H1 (cell line): ENCODE measurements at regions not wholly inside any gene's neighbourhood (a gene's known extent, or its start where the extent isn't known, plus 50 kb on each side); places are given as distances from the start of the nearest gene placed in this dataset.

Source experiments
- CTCF ChIA-PET: fragments of 300-600 bp; sonication (Branson Sonifier 250); formaldehyde crosslinking; loops from one replicate; lab custom pipeline; 2021; ENCODE audit not compliant: partially characterized antibody; lab: Charles Lee
- POLR2A ChIA-PET: fragments of 300-600 bp; sonication (Branson Sonifier 250); formaldehyde crosslinking; loops from one replicate; lab custom pipeline; 2021; ENCODE audit warnings: inconsistent platforms; ENCODE audit not compliant: partially characterized antibody; lab: Charles Lee
- DNase-seq, 2 experiments: peaks; one replicate each; pipeline versions ENCODE4 v3.0.0 to v3.0.0-alpha.2; 2010 to 2022; ENCODE audit warnings: low spot score in 2 of 2, low read depth in 1 of 2, mixed read lengths in 1 of 2
- FAIRE-seq: peaks from 2 replicates; lab custom pipeline; 2011; peaks lifted over from hg19 to GRCh38; lab: Jason Lieb, UNC
- H2AFZ ChIP-seq: 2 replicates; pipeline ENCODE4 v1.8.1; 2012; ENCODE audit warnings: low read length, inconsistent platforms
- H2AK5ac ChIP-seq: 2 replicates; pipeline ENCODE4 v1.6.1; 2013; ENCODE audit warnings: low read depth, low read length
- H2BK120ac ChIP-seq: replicated peaks from 2 replicates; pipeline ENCODE3; 2013; ENCODE audit warnings: low read depth, low read length, inconsistent platforms
- H2BK12ac ChIP-seq: 2 replicates; pipeline ENCODE4 v1.6.1; 2013; ENCODE audit warnings: low read depth, low read length
- H2BK15ac ChIP-seq: 2 replicates; pipeline ENCODE4 v1.6.1; 2013; ENCODE audit warnings: low read length
- H2BK20ac ChIP-seq: 2 replicates; pipeline ENCODE4 v1.6.1; 2013; ENCODE audit warnings: low read length
- H2BK5ac ChIP-seq: 2 replicates; pipeline ENCODE4 v1.6.1; 2013; ENCODE audit warnings: low read depth, low read length
- H3K14ac ChIP-seq: 2 replicates; pipeline ENCODE4 v1.6.1; 2013; ENCODE audit warnings: inconsistent platforms; ENCODE audit not compliant: insufficient read length
- H3K18ac ChIP-seq: 2 replicates; pipeline ENCODE4 v1.6.1; 2013; ENCODE audit warnings: low read length; ENCODE audit errors: extremely low read depth
- H3K23ac ChIP-seq: 2 replicates; pipeline ENCODE4 v1.6.1; 2013; ENCODE audit warnings: inconsistent platforms; ENCODE audit not compliant: insufficient read length
- H3K23me2 ChIP-seq: 2 replicates; pipeline ENCODE4 v1.6.1; 2013; ENCODE audit warnings: low read depth, low read length
- H3K27ac ChIP-seq: 2 replicates; pipeline ENCODE4 v1.6.1; 2011; ENCODE audit warnings: low read depth, low read length, inconsistent platforms
- H3K27me3 ChIP-seq, 4 experiments: replicated peaks in 1 of 4; 1 replicate in 1 of 4; 2 replicates in 3 of 4; pipeline versions ENCODE4 v1.6.1 to v1.8.1; 2011 to 2013; ENCODE audit warnings: low read length in 3 of 4, mild to moderate bottlenecking in 3 of 4, inconsistent platforms in 2 of 4, mixed read lengths in 2 of 4, moderate library complexity in 1 of 4; ENCODE audit not compliant: control insufficient read depth in 3 of 4, insufficient read depth in 3 of 4; ENCODE audit errors: extremely low read depth in 1 of 4
- H3K36me3 ChIP-seq, 4 experiments: 2 replicates each; pipeline versions ENCODE4 v1.6.1 to v1.8.1; 2011 to 2013; ENCODE audit warnings: mild to moderate bottlenecking in 4 of 4, low read length in 3 of 4, moderate library complexity in 2 of 4, control low read depth in 1 of 4, inconsistent platforms in 1 of 4; ENCODE audit not compliant: insufficient read depth in 4 of 4, control insufficient read depth in 2 of 4
- H3K4ac ChIP-seq: replicated peaks from 2 replicates; pipeline ENCODE3; 2013; ENCODE audit warnings: low read length, low read depth, mixed read lengths, inconsistent platforms; ENCODE audit not compliant: insufficient read length
- H3K4me1 ChIP-seq, 4 experiments: replicated peaks in 1 of 4; 1 replicate in 1 of 4; 2 replicates in 3 of 4; pipeline versions ENCODE4 v1.6.1 to v1.8.1; 2011 to 2013; ENCODE audit warnings: low read length in 3 of 4, inconsistent platforms in 2 of 4, mixed read lengths in 1 of 4; ENCODE audit not compliant: insufficient read depth in 4 of 4, control insufficient read depth in 3 of 4
- H3K4me2 ChIP-seq, 2 experiments: 2 replicates each; pipeline versions ENCODE4 v1.6.1 to v1.8.1; 2011 to 2013; ENCODE audit warnings: low read depth in 2 of 2, low read length in 2 of 2, control low read depth in 1 of 2, inconsistent platforms in 1 of 2, mild to moderate bottlenecking in 1 of 2; ENCODE audit not compliant: insufficient read depth in 1 of 2
- H3K4me3 ChIP-seq, 4 experiments: fragments of 200-600, 300-600 bp in 1 of 4; sonication (generic), shearing (Covaris generic), sonication (Bioruptor Twin) in 1 of 4; 2 replicates each; pipeline versions ENCODE4 v1.5.1 to v1.8.1; 2011 to 2016; ENCODE audit warnings: low read length in 4 of 4, low read depth in 3 of 4, control low read depth in 2 of 4, inconsistent platforms in 2 of 4, mild to moderate bottlenecking in 2 of 4, mixed read lengths in 1 of 4, moderate library complexity in 1 of 4; ENCODE audit not compliant: insufficient read depth in 2 of 4; ENCODE audit errors: extremely low read depth in 1 of 4
- H3K56ac ChIP-seq: replicated peaks from 2 replicates; pipeline ENCODE3; 2013; ENCODE audit warnings: low read depth, mild to moderate bottlenecking, mixed read lengths, low read length, inconsistent platforms; ENCODE audit not compliant: insufficient read length
- H3K79me1 ChIP-seq: 2 replicates; pipeline ENCODE4 v1.6.1; 2013; ENCODE audit warnings: low read depth, low read length, control low read depth
- H3K79me2 ChIP-seq, 2 experiments: 2 replicates each; pipeline versions ENCODE4 v1.6.1 to v1.8.1; 2012 to 2013; ENCODE audit warnings: low read length in 2 of 2, mild to moderate bottlenecking in 2 of 2, inconsistent platforms in 1 of 2; ENCODE audit not compliant: insufficient read depth in 2 of 2, control insufficient read depth in 1 of 2
- H3K9ac ChIP-seq, 4 experiments: replicated peaks in 1 of 4; 1 replicate in 1 of 4; 2 replicates in 3 of 4; pipeline versions ENCODE4 v1.6.1 to v1.8.1; 2011 to 2013; ENCODE audit warnings: low read depth in 3 of 4, low read length in 3 of 4, control low read depth in 2 of 4, mild to moderate bottlenecking in 2 of 4, moderate library complexity in 2 of 4, inconsistent platforms in 1 of 4; ENCODE audit errors: extremely low read depth in 1 of 4
- H3K9me3 ChIP-seq, 2 experiments: 2 replicates each; pipeline versions ENCODE4 v1.6.1 to v1.8.1; 2012 to 2013; ENCODE audit warnings: mild to moderate bottlenecking in 2 of 2, moderate library complexity in 2 of 2, control low read depth in 1 of 2, inconsistent platforms in 1 of 2, low read depth in 1 of 2, low read length in 1 of 2, mixed read lengths in 1 of 2; ENCODE audit not compliant: insufficient read depth in 2 of 2
- H4K20me1 ChIP-seq, 2 experiments: replicated peaks in 1 of 2; 2 replicates each; pipeline versions ENCODE3 to v1.8.1; 2011 to 2013; ENCODE audit warnings: inconsistent platforms in 2 of 2, low read length in 2 of 2, mild to moderate bottlenecking in 1 of 2; ENCODE audit not compliant: insufficient read depth in 2 of 2, control insufficient read depth in 1 of 2
- H4K5ac ChIP-seq: 2 replicates; pipeline ENCODE4 v1.6.1; 2013; ENCODE audit warnings: low read length, low read depth, mixed read lengths, inconsistent platforms; ENCODE audit not compliant: insufficient read length
- H4K8ac ChIP-seq: 2 replicates; pipeline ENCODE4 v1.8.0; 2013; ENCODE audit warnings: mild to moderate bottlenecking, moderate library complexity, low read length, inconsistent platforms; ENCODE audit not compliant: insufficient read depth; ENCODE audit errors: extremely low read depth
- H4K91ac ChIP-seq: replicated peaks from 2 replicates; pipeline ENCODE3; 2013; ENCODE audit warnings: low read length, mixed read lengths, inconsistent platforms; ENCODE audit not compliant: insufficient read length
- CREB1 ChIP-seq: IDR thresholded peaks from 2 replicates; pipeline ENCODE4 v1.6.1; 2012; ENCODE audit warnings: inconsistent platforms
- WGBS, 2 experiments: shearing (Covaris generic) in 1 of 2; methylation state at CpG; one replicate each; pipeline versions ENCODE4 v1.1.6 to v1.1.7; 2013 to 2015; ENCODE audit warnings: low lambda C conversion rate in 2 of 2, mixed read lengths in 2 of 2, inconsistent platforms in 1 of 2, low coverage in 1 of 2, missing lambda C conversion rate in 1 of 2; ENCODE audit not compliant: insufficient replicate concordance in 2 of 2, insufficient coverage in 1 of 2, insufficient read length in 1 of 2; ENCODE audit errors: extremely low coverage in 1 of 2, missing lambda C conversion rate in 1 of 2; 5-methylcytosine and 5-hydroxymethylcytosine counted together

DNA sequence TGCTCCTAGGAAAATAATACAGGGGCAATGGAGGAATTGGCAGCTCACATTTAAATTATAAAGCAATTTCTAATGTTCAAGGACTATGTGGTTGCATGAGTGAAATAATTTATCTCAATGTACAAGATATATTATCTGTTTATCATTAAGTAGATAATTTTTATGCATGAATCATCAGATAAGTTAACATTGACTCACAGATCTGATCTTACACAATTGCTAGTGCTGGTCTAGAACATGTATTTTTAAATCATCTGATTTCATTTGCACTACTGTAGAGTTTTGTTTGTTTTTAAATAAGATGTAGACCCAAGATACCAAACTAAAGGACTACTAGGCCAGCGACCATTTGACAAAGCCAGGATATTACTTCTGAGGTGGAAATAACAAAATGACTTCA lies 199.2 kb downstream of the BMP2 start:
- no peak overlapping the region for H3K4ac ChIP-seq
- H3K9me3 ChIP-seq = no peaks in the 10 kb centered on the region
- no peaks in the 10 kb centered on the region for H3K4me1 ChIP-seq
- H3K79me2 ChIP-seq = no peaks in the 10 kb centered on the region
- POLR2A ChIA-PET = no interaction called here
- H2BK20ac ChIP-seq = no peak overlapping the region
- TF ChIP-seq CREB1 = no peak
- TF ChIP-seq, all 59 proteins: peak for 0
- Histone ChIP-seq H4K91ac (no peak overlapping the region), H2BK15ac (no peak overlapping the region), H3K79me1 (no peaks in the 10 kb centered on the region), H3K9ac (no peak overlapping the region), H4K5ac (no peak overlapping the region), H3K23ac (no peak overlapping the region), H3K27me3 (no peaks in the 10 kb centered on the region), H2AK5ac (no peak overlapping the region), H4K20me1 (no peaks in the 10 kb centered on the region), H2BK5ac (no peak overlapping the region), H3K23me2 (no peaks in the 10 kb centered on the region), H2BK120ac (no peak overlapping the region), H3K27ac (no peak overlapping the region), H2BK12ac (no peak overlapping the region), H3K18ac (no peak overlapping the region), H4K8ac (no peak overlapping the region), H3K4me3 (no peak overlapping the region), H2AFZ (no peak overlapping the region), H3K56ac (no peak overlapping the region), H3K36me3 (no peaks in the 10 kb centered on the region), H3K14ac (no peak overlapping the region), H3K4me2 (no peak overlapping the region)
- WGBS, 2 experiments = 92% methylated on average over 1 of the region's 1 CpG; no CpG with 5 or more reads in 1 of the 2 experiments
- FAIRE-seq (no peak), DNase-seq (no peak)
- CTCF ChIA-PET = no interaction called here
